ENCODE measurements at regions not wholly inside any gene's neighbourhood (a gene's known extent, or its start where the extent isn't known, plus 50 kb on each side); places are given as distances from the start of the nearest gene placed in this dataset.

DNA sequence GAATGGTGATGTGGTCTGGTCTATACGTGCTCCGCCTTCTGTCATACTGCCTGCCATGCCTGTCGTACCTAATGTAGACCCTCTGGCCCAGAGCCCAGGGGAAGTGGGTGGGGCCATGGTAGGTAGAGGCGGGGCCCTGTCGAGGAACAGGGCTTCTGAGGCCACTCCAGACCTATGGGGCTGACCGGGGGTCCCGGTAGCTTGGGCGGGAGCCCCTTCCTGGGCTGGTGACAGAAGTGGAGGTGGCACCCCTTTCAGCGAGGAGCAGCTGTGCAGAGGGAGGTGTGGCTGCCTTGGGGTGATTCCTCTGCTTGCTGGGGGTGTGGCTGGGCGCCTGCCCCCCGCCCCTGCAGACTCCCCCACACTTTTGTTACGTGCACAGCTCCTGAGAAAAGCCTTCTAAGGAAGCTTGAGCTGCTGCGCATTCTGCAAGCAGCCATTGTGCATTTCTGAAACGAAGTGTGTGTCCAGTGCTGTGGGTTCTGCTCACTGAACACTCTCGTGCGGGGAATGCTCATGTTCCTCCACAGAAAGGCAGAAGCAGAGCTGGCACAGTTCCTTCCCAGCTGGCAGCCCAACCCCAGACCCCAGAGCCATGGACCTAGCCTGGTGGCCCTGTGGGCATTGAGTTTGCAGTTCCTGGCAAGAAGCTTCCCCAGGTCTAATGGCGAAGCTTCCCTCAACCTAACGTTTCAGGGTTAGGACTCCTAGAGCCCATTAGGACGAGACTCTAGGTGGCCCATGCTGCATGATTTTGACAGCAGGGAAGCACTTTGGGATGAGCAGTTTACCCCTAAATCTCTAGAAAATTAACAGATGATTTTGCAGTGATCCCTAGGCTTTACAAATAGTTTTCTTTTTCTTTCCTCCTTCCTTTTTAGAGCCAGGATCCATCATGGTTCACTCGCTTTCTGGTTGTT is 72.7 kb upstream of the HGFAC start:
- 34 to 55% (median 44%) methylated on average over 15 to 20 of the region's 20 CpGs for WGBS, 4 donors
- Histone ChIP-seq H3K27me3 (no peaks in the 10 kb centered on the region), H3K4me3 (peak overlapping the region in 9 of 12 donors; percentile 25 to 48 (median 42)), H3K27ac (peak overlapping the region in 7 of 12 donors; percentile 2 to 60 (median 14)), H3K9me3 (no peaks in the 10 kb centered on the region), H3K36me3 (no peaks in the 10 kb centered on the region), H3K4me1 (peaks cover 5 to 58% (median 37%) of the 10 kb centered on the region in 12 donors)
- ATAC-seq = no peak
- peak in 1 of 5 donors; percentile 32 for DNase-seq
- intact Hi-C loops (cut with DNase I) = no loop called here
- TF ChIP-seq, protein P1, sequence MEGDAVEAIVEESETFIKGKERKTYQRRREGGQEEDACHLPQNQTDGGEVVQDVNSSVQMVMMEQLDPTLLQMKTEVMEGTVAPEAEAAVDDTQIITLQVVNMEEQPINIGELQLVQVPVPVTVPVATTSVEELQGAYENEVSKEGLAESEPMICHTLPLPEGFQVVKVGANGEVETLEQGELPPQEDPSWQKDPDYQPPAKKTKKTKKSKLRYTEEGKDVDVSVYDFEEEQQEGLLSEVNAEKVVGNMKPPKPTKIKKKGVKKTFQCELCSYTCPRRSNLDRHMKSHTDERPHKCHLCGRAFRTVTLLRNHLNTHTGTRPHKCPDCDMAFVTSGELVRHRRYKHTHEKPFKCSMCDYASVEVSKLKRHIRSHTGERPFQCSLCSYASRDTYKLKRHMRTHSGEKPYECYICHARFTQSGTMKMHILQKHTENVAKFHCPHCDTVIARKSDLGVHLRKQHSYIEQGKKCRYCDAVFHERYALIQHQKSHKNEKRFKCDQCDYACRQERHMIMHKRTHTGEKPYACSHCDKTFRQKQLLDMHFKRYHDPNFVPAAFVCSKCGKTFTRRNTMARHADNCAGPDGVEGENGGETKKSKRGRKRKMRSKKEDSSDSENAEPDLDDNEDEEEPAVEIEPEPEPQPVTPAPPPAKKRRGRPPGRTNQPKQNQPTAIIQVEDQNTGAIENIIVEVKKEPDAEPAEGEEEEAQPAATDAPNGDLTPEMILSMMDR (IDR thresholded peaks at IDR 0.05) = no peak
- no peak for TF ChIP-seq POLR2A (IDR thresholded peaks at IDR 0.05)

DNA sequence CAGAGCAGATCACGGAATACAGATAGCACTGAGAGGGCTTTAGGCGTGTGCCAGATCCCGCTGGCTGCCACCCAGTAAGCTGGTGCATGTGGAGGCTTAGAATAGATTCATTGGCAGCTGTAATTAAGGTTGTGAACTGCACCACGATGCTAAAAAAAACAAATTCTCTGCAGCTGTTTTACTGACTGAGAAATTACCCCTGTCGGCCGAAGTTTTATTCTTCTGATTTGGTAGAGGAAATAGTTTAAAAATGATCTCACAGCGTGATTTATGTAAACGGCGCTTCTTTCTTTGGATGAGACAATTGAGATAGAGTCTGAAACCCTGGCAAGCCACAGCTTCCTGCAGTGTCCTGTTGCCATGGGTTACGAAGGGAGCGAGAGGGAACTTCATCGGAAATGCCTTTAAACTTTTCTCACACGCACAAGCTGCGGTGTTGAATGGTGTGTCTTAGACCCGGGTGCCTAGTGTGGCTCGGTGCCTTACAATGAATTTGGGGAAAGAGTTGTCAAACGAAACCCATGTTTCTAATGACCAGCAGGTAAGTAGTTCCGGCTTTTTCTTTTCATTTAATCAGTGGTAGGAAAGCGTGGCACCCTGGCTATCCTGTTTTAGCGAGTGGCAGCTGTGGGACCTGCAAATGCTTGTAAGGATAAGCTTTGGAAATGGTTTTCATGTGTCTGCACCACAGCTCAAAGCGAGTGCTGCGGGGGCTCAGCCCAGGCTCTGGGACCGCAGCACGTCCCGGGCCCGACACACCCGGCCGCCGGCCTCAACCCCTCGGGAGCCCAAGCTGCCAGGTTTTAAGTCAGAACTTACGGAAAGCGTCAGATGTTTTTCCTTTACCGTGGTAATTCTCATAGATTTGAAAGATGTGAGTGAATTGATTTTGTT is 71.7 kb upstream of the HGFAC start:
- ATAC-seq (peak; percentile 63 to 74 (median 72)), DNase-seq (peak in 3 of 5 donors; percentile 59 to 74 (median 72))
- peaks cover 5 to 55% (median 37%) of the 10 kb centered on the region in 12 donors for H3K4me1 ChIP-seq
- no peaks in the 10 kb centered on the region for H3K36me3 ChIP-seq
- intact Hi-C loops (cut with DNase I) = no loop called here
- H3K9me3 ChIP-seq = no peaks in the 10 kb centered on the region
- H3K4me3 ChIP-seq = peak overlapping the region in 10 of 12 donors; percentile 25 to 48 (median 42)
- WGBS, 4 donors = 16 to 23% (median 20%) methylated on average over 33 of the region's 33 CpGs
- H3K27ac ChIP-seq = peak overlapping the region in 9 of 12 donors; percentile 1 to 60 (median 14)
- no peaks in the 10 kb centered on the region for H3K27me3 ChIP-seq
- TF ChIP-seq, protein P1 (IDR thresholded peaks at IDR 0.05) = peak in 1 of 12 donors; percentile 12
- TF ChIP-seq POLR2A (IDR thresholded peaks at IDR 0.05) = no peak

DNA sequence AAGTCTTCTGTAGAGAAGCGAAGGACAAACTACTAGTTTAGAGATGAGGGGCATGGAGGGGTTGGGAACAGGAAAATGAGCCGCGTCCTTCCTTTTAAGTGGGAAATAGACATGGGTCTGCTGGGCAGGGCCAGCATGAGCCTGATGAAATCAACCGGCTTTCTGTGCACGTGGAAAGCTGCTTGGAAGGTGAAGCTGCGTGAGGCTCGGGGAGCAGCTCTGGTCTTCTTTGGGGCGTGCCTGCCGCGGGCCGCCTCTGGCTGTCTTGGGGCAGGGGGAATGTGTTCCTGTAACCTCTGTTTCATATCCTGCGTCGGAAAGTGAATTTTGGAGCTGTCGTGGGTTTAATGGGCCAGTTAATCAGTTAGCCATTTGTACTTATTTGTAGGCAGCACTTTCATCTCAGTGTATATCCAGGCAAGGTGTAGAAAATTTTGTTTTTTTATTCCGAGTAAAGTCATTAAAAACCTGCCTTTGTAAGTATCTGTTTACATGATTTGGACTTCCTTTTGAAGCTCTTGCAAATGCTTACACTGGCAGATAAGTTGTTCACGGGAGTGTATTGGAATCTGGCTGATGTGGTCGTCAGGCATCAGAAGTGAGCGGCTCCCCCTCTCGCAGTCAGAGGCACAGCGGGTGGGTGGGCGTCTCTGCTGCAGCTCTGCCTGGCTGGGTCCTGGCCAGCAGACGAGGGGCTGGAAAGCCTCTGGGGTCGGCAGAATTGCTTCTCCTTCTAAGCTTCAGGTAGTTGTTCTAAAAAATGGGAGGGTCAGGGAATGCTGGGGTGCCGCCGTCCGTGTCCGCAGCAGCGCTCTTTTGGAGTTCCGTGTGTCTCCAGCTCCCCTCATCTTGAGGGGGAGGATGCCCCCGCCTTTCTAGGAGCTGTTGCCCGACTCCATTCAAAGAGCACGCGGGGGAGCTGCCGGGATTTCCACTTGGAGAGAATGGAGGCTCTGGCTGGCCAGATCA is 70.5 kb upstream of the HGFAC start:
- peak overlapping the region in 7 of 12 donors; percentile 0 to 34 (median 10) for H3K4me3 ChIP-seq
- H3K4me1 ChIP-seq = peaks cover 5 to 55% (median 37%) of the 10 kb centered on the region in 12 donors
- peak in 1 of 4 donors; percentile 16 for ATAC-seq
- no peaks in the 10 kb centered on the region for H3K9me3 ChIP-seq
- H3K36me3 ChIP-seq = peaks cover 0 to 3% (median 0%) of the 10 kb centered on the region in 9 donors
- intact Hi-C loops (cut with DNase I) = no loop called here
- TF ChIP-seq POLR2A (IDR thresholded peaks at IDR 0.05) = no peak
- TF ChIP-seq, protein P1 (IDR thresholded peaks at IDR 0.05) = no peak
- WGBS, 4 donors = 52 to 69% (median 63%) methylated on average over 33 to 34 of the region's 34 CpGs
- peak overlapping the region in 1 of 12 donors; percentile 8 for H3K27ac ChIP-seq
- peak in 1 of 5 donors; percentile 32 for DNase-seq
- H3K27me3 ChIP-seq = no peaks in the 10 kb centered on the region

All from heart left ventricle (tissue), 16 donors.